H1 (cell line): ENCODE measurements at regions not wholly inside any gene's neighbourhood (a gene's known extent, or its start where the extent isn't known, plus 50 kb on each side); places are given as distances from the start of the nearest gene placed in this dataset.

Source experiments
- CTCF ChIA-PET: fragments of 300-600 bp; sonication (Branson Sonifier 250); formaldehyde crosslinking; loops from one replicate; lab custom pipeline; 2021; ENCODE audit not compliant: partially characterized antibody; lab: Charles Lee
- POLR2A ChIA-PET: fragments of 300-600 bp; sonication (Branson Sonifier 250); formaldehyde crosslinking; loops from one replicate; lab custom pipeline; 2021; ENCODE audit warnings: inconsistent platforms; ENCODE audit not compliant: partially characterized antibody; lab: Charles Lee
- DNase-seq, 2 experiments: peaks; one replicate each; pipeline versions ENCODE4 v3.0.0 to v3.0.0-alpha.2; 2010 to 2022; ENCODE audit warnings: low spot score in 2 of 2, low read depth in 1 of 2, mixed read lengths in 1 of 2
- FAIRE-seq: peaks from 2 replicates; lab custom pipeline; 2011; peaks lifted over from hg19 to GRCh38; lab: Jason Lieb, UNC
- H2AFZ ChIP-seq: 2 replicates; pipeline ENCODE4 v1.8.1; 2012; ENCODE audit warnings: low read length, inconsistent platforms
- H2AK5ac ChIP-seq: 2 replicates; pipeline ENCODE4 v1.6.1; 2013; ENCODE audit warnings: low read depth, low read length
- H2BK120ac ChIP-seq: replicated peaks from 2 replicates; pipeline ENCODE3; 2013; ENCODE audit warnings: low read depth, low read length, inconsistent platforms
- H2BK12ac ChIP-seq: 2 replicates; pipeline ENCODE4 v1.6.1; 2013; ENCODE audit warnings: low read depth, low read length
- H2BK15ac ChIP-seq: 2 replicates; pipeline ENCODE4 v1.6.1; 2013; ENCODE audit warnings: low read length
- H2BK20ac ChIP-seq: 2 replicates; pipeline ENCODE4 v1.6.1; 2013; ENCODE audit warnings: low read length
- H2BK5ac ChIP-seq: 2 replicates; pipeline ENCODE4 v1.6.1; 2013; ENCODE audit warnings: low read depth, low read length
- H3K14ac ChIP-seq: 2 replicates; pipeline ENCODE4 v1.6.1; 2013; ENCODE audit warnings: inconsistent platforms; ENCODE audit not compliant: insufficient read length
- H3K18ac ChIP-seq: 2 replicates; pipeline ENCODE4 v1.6.1; 2013; ENCODE audit warnings: low read length; ENCODE audit errors: extremely low read depth
- H3K23ac ChIP-seq: 2 replicates; pipeline ENCODE4 v1.6.1; 2013; ENCODE audit warnings: inconsistent platforms; ENCODE audit not compliant: insufficient read length
- H3K23me2 ChIP-seq: 2 replicates; pipeline ENCODE4 v1.6.1; 2013; ENCODE audit warnings: low read depth, low read length
- H3K27ac ChIP-seq: 2 replicates; pipeline ENCODE4 v1.6.1; 2011; ENCODE audit warnings: low read depth, low read length, inconsistent platforms
- H3K27me3 ChIP-seq, 4 experiments: replicated peaks in 1 of 4; 1 replicate in 1 of 4; 2 replicates in 3 of 4; pipeline versions ENCODE4 v1.6.1 to v1.8.1; 2011 to 2013; ENCODE audit warnings: low read length in 3 of 4, mild to moderate bottlenecking in 3 of 4, inconsistent platforms in 2 of 4, mixed read lengths in 2 of 4, moderate library complexity in 1 of 4; ENCODE audit not compliant: control insufficient read depth in 3 of 4, insufficient read depth in 3 of 4; ENCODE audit errors: extremely low read depth in 1 of 4
- H3K36me3 ChIP-seq, 4 experiments: 2 replicates each; pipeline versions ENCODE4 v1.6.1 to v1.8.1; 2011 to 2013; ENCODE audit warnings: mild to moderate bottlenecking in 4 of 4, low read length in 3 of 4, moderate library complexity in 2 of 4, control low read depth in 1 of 4, inconsistent platforms in 1 of 4; ENCODE audit not compliant: insufficient read depth in 4 of 4, control insufficient read depth in 2 of 4
- H3K4ac ChIP-seq: replicated peaks from 2 replicates; pipeline ENCODE3; 2013; ENCODE audit warnings: low read length, low read depth, mixed read lengths, inconsistent platforms; ENCODE audit not compliant: insufficient read length
- H3K4me1 ChIP-seq, 4 experiments: replicated peaks in 1 of 4; 1 replicate in 1 of 4; 2 replicates in 3 of 4; pipeline versions ENCODE4 v1.6.1 to v1.8.1; 2011 to 2013; ENCODE audit warnings: low read length in 3 of 4, inconsistent platforms in 2 of 4, mixed read lengths in 1 of 4; ENCODE audit not compliant: insufficient read depth in 4 of 4, control insufficient read depth in 3 of 4
- H3K4me2 ChIP-seq, 2 experiments: 2 replicates each; pipeline versions ENCODE4 v1.6.1 to v1.8.1; 2011 to 2013; ENCODE audit warnings: low read depth in 2 of 2, low read length in 2 of 2, control low read depth in 1 of 2, inconsistent platforms in 1 of 2, mild to moderate bottlenecking in 1 of 2; ENCODE audit not compliant: insufficient read depth in 1 of 2
- H3K4me3 ChIP-seq, 4 experiments: fragments of 200-600, 300-600 bp in 1 of 4; sonication (generic), shearing (Covaris generic), sonication (Bioruptor Twin) in 1 of 4; 2 replicates each; pipeline versions ENCODE4 v1.5.1 to v1.8.1; 2011 to 2016; ENCODE audit warnings: low read length in 4 of 4, low read depth in 3 of 4, control low read depth in 2 of 4, inconsistent platforms in 2 of 4, mild to moderate bottlenecking in 2 of 4, mixed read lengths in 1 of 4, moderate library complexity in 1 of 4; ENCODE audit not compliant: insufficient read depth in 2 of 4; ENCODE audit errors: extremely low read depth in 1 of 4
- H3K56ac ChIP-seq: replicated peaks from 2 replicates; pipeline ENCODE3; 2013; ENCODE audit warnings: low read depth, mild to moderate bottlenecking, mixed read lengths, low read length, inconsistent platforms; ENCODE audit not compliant: insufficient read length
- H3K79me1 ChIP-seq: 2 replicates; pipeline ENCODE4 v1.6.1; 2013; ENCODE audit warnings: low read depth, low read length, control low read depth
- H3K79me2 ChIP-seq, 2 experiments: 2 replicates each; pipeline versions ENCODE4 v1.6.1 to v1.8.1; 2012 to 2013; ENCODE audit warnings: low read length in 2 of 2, mild to moderate bottlenecking in 2 of 2, inconsistent platforms in 1 of 2; ENCODE audit not compliant: insufficient read depth in 2 of 2, control insufficient read depth in 1 of 2
- H3K9ac ChIP-seq, 4 experiments: replicated peaks in 1 of 4; 1 replicate in 1 of 4; 2 replicates in 3 of 4; pipeline versions ENCODE4 v1.6.1 to v1.8.1; 2011 to 2013; ENCODE audit warnings: low read depth in 3 of 4, low read length in 3 of 4, control low read depth in 2 of 4, mild to moderate bottlenecking in 2 of 4, moderate library complexity in 2 of 4, inconsistent platforms in 1 of 4; ENCODE audit errors: extremely low read depth in 1 of 4
- H3K9me3 ChIP-seq, 2 experiments: 2 replicates each; pipeline versions ENCODE4 v1.6.1 to v1.8.1; 2012 to 2013; ENCODE audit warnings: mild to moderate bottlenecking in 2 of 2, moderate library complexity in 2 of 2, control low read depth in 1 of 2, inconsistent platforms in 1 of 2, low read depth in 1 of 2, low read length in 1 of 2, mixed read lengths in 1 of 2; ENCODE audit not compliant: insufficient read depth in 2 of 2
- H4K20me1 ChIP-seq, 2 experiments: replicated peaks in 1 of 2; 2 replicates each; pipeline versions ENCODE3 to v1.8.1; 2011 to 2013; ENCODE audit warnings: inconsistent platforms in 2 of 2, low read length in 2 of 2, mild to moderate bottlenecking in 1 of 2; ENCODE audit not compliant: insufficient read depth in 2 of 2, control insufficient read depth in 1 of 2
- H4K5ac ChIP-seq: 2 replicates; pipeline ENCODE4 v1.6.1; 2013; ENCODE audit warnings: low read length, low read depth, mixed read lengths, inconsistent platforms; ENCODE audit not compliant: insufficient read length
- H4K8ac ChIP-seq: 2 replicates; pipeline ENCODE4 v1.8.0; 2013; ENCODE audit warnings: mild to moderate bottlenecking, moderate library complexity, low read length, inconsistent platforms; ENCODE audit not compliant: insufficient read depth; ENCODE audit errors: extremely low read depth
- H4K91ac ChIP-seq: replicated peaks from 2 replicates; pipeline ENCODE3; 2013; ENCODE audit warnings: low read length, mixed read lengths, inconsistent platforms; ENCODE audit not compliant: insufficient read length
- RNF2 ChIP-seq: fragments of 200-900, 300-1000 bp; sonication (generic); IDR thresholded peaks from 2 replicates; pipeline ENCODE4 v1.7.1; 2016; ENCODE audit warnings: borderline replicate concordance, low read depth, mild to moderate bottlenecking, antibody characterized with exemption, low read length; ENCODE audit not compliant: poor library complexity, severe bottlenecking; ENCODE audit errors: missing control alignments
- WGBS, 2 experiments: shearing (Covaris generic) in 1 of 2; methylation state at CpG; one replicate each; pipeline versions ENCODE4 v1.1.6 to v1.1.7; 2013 to 2015; ENCODE audit warnings: low lambda C conversion rate in 2 of 2, mixed read lengths in 2 of 2, inconsistent platforms in 1 of 2, low coverage in 1 of 2, missing lambda C conversion rate in 1 of 2; ENCODE audit not compliant: insufficient replicate concordance in 2 of 2, insufficient coverage in 1 of 2, insufficient read length in 1 of 2; ENCODE audit errors: extremely low coverage in 1 of 2, missing lambda C conversion rate in 1 of 2; 5-methylcytosine and 5-hydroxymethylcytosine counted together

GRCh38 chr16:13634253-13634652 lies 285.7 kb upstream of the ERCC4 start:
- CTCF ChIA-PET, result no interaction called here
- no peak for FAIRE-seq

More at GRCh38 chr16:13634253-13634652, 285.7 kb upstream of the ERCC4 start:
- Histone ChIP-seq H2BK5ac (no peak overlapping the region), H3K27ac (no peak overlapping the region), H2BK120ac (no peak overlapping the region), H3K56ac (no peak overlapping the region), H3K9me3 (no peaks in the 10 kb centered on the region), H3K14ac (no peak overlapping the region), H4K20me1 (no peaks in the 10 kb centered on the region), H3K9ac (no peak overlapping the region), H3K18ac (no peak overlapping the region), H3K79me2 (no peaks in the 10 kb centered on the region), H2AK5ac (no peak overlapping the region), H4K5ac (no peak overlapping the region), H3K27me3 (no peaks in the 10 kb centered on the region), H3K23ac (no peak overlapping the region), H4K91ac (no peak overlapping the region), H3K4me1 (peaks cover 0 to 4% (median 0%) of the 10 kb centered on the region in 4 experiments; a peak in 1 of 7 replicates), H3K79me1 (no peaks in the 10 kb centered on the region), H4K8ac (no peak overlapping the region), H2BK20ac (no peak overlapping the region), H2BK15ac (no peak overlapping the region), H3K4ac (no peak overlapping the region), H3K4me2 (no peak overlapping the region), H3K23me2 (no peaks in the 10 kb centered on the region), H3K4me3 (no peak overlapping the region), H3K36me3 (no peaks in the 10 kb centered on the region), H2AFZ (no peak overlapping the region), H2BK12ac (no peak overlapping the region)
- TF ChIP-seq RNF2, result no peak
- 94% methylated on average over 1 of the region's 1 CpG; no CpG with 5 or more reads in 1 of the 2 experiments for WGBS, 2 experiments
- DNase-seq, result no peak
- POLR2A ChIA-PET, result no interaction called here
